BLaER1 treated with 17β-estradiol and CSF1 and Interleukin-3, amounts not matched to agents 10 nM and 100 nM (cell line): ENCODE measurements at regions not wholly inside any gene's neighbourhood (a gene's known extent, or its start where the extent isn't known, plus 50 kb on each side); places are given as distances from the start of the nearest gene placed in this dataset.
A peak's percentile ranks its signal among the peaks of the same experiment; 100 is the strongest.

Experiments
- H3K27ac ChIP-seq, 11 experiments: shearing (Covaris generic); formaldehyde crosslinking; 2 replicates each; pipeline ENCODE4 v1.8.1; 2022
- H3K27me3 ChIP-seq, 11 experiments: shearing (Covaris generic); formaldehyde crosslinking; 2 replicates each; pipeline ENCODE4 v1.8.1; 2022
- H3K36me3 ChIP-seq, 11 experiments: shearing (Covaris generic); formaldehyde crosslinking; 2 replicates each; pipeline ENCODE4 v1.8.1; 2022
- H3K4me1 ChIP-seq, 10 experiments: shearing (Covaris generic); formaldehyde crosslinking; 2 replicates each; pipeline ENCODE4 v1.8.1; 2022
- H3K4me2 ChIP-seq, 11 experiments: shearing (Covaris generic); formaldehyde crosslinking; 2 replicates each; pipeline ENCODE4 v1.8.1; 2022
- H3K4me3 ChIP-seq, 10 experiments: shearing (Covaris generic); formaldehyde crosslinking; 2 replicates each; pipeline ENCODE4 v1.8.1; 2022
- H3K9ac ChIP-seq, 11 experiments: shearing (Covaris generic); formaldehyde crosslinking; 2 replicates each; pipeline ENCODE4 v1.8.1; 2022
- H3K9me3 ChIP-seq, 11 experiments: shearing (Covaris generic); formaldehyde crosslinking; replicated peaks in 1 of 11; 2 replicates each; pipeline ENCODE4 v1.8.1; 2022
- H4K20me1 ChIP-seq, 11 experiments: shearing (Covaris generic); formaldehyde crosslinking; 2 replicates each; pipeline ENCODE4 v1.8.1; 2022
- Cebpa-rat ChIP-seq, 11 experiments: shearing (Covaris generic); IDR thresholded peaks; 2 replicates each; pipeline ENCODE4 v1.8.1; 2022

- H3K27ac ChIP-seq: no peak overlapping the region
- no peak overlapping the region for H3K9ac ChIP-seq
- no peak overlapping the region for H3K4me3 ChIP-seq
- H3K9me3 ChIP-seq: peaks cover 0 to 16% (median 9%) of the 10 kb centered on the region in 11 experiments; a peak in 14 of 22 replicates
- peaks cover 28 to 62% (median 51%) of the 10 kb centered on the region in 10 experiments for H3K4me1 ChIP-seq
- peaks cover 0 to 24% (median 5%) of the 10 kb centered on the region in 11 experiments; a peak in 6 of 22 replicates for H4K20me1 ChIP-seq
- peak overlapping the region; percentile 6 to 97 (median 88); a peak in 20 of 22 replicates for H3K4me2 ChIP-seq
- H3K27me3 ChIP-seq: peaks cover 0 to 15% (median 0%) of the 10 kb centered on the region in 11 experiments; a peak in 2 of 22 replicates
- no peaks in the 10 kb centered on the region for H3K36me3 ChIP-seq
- TF ChIP-seq Cebpa-rat (IDR thresholded peaks at IDR 0.05): no peak
Measured at GRCh38 chr21:43321111-43321510, 105.8 kb downstream of the SIK1 start.

DNA sequence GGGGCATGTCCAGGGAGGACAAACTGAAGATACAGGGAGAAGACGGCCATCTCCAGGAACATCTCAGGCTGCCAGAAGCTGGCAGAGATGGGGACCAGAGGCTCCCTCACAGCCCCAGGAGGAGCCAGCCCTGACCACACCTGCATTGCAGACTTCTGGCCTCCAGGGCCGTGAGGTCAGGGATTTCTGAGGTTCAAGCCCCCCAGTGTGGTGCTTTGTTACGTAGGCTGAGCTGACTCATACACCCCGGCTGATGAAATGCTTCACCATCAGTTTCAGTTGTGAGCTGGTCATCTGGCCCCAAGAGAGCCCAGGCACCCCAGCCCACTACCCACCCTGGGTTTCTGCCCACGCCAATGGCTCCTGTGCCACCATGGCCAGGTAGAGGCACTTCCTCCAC is 106.4 kb downstream of the SIK1 start:
- H3K4me2 ChIP-seq: peak overlapping the region; percentile 6 to 97 (median 88); a peak in 20 of 22 replicates
- H3K27ac ChIP-seq: no peak overlapping the region
- peaks cover 0 to 21% (median 3%) of the 10 kb centered on the region in 11 experiments; a peak in 6 of 22 replicates for H4K20me1 ChIP-seq

DNA sequence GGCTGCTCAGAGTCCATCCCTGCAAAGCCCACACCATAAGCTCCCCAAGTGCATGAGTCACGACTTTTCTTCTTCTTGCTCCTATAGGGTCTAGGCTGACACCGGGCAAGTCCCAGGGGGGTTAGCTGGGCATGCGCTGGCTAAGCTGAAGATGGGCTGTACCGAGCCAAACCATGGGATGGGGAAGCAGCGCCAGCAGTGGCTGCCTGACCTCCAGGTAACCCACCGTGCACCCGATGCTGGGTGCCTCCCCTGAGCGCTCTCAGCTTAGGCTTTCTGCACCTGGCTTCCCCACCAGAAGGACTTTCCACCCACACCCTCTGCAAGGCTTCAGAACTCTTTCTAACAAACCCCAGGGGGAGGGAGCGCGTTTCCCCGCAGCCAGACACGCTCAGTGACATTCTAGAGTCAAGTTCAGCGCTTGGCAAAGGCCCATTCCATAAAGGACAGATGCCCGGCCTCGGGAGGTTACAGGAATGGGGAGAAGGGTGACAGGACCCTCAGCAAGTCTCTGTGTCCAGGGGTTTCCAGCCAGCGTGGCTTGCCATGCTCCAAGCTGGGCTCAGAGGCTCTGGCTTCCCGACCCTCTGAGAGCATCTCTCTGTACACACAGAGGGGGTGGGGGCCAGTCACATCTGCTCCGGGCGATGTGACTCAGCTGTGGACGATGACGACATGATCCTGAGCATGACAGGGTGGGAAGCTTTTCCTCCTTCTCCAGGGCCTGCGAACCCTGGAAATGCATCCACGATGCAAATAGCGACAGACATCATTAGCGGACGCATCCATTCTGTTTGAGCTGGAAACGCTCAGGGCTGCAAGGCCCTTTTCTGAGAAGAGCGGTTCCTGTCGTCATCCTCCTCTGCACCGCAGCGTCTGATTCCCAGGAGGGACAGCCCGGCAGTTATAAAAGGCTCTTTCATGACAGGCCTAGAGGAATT is 107.8 kb downstream of the SIK1 start:
- no peak for TF ChIP-seq Cebpa-rat (IDR thresholded peaks at IDR 0.05)
- no peaks in the 10 kb centered on the region for H3K36me3 ChIP-seq
- H3K4me2 ChIP-seq: peak overlapping the region; percentile 76 to 97 (median 88)
- peaks cover 0 to 15% (median 3%) of the 10 kb centered on the region in 11 experiments; a peak in 5 of 22 replicates for H4K20me1 ChIP-seq
- H3K27me3 ChIP-seq: peaks cover 0 to 15% (median 0%) of the 10 kb centered on the region in 11 experiments; a peak in 2 of 22 replicates
- H3K9me3 ChIP-seq: peaks cover 0 to 16% (median 9%) of the 10 kb centered on the region in 11 experiments; a peak in 14 of 22 replicates
- H3K4me1 ChIP-seq: peaks cover 40 to 66% (median 58%) of the 10 kb centered on the region in 10 experiments
- H3K4me3 ChIP-seq: peak overlapping the region in 7 of 10 experiments; percentile 4 to 44 (median 12); a peak in 6 of 20 replicates
- H3K27ac ChIP-seq: peak overlapping the region in 4 of 11 experiments; percentile 21 to 66 (median 54); a peak in 7 of 22 replicates
- H3K9ac ChIP-seq: peak overlapping the region in 5 of 11 experiments; percentile 3 to 65 (median 48); a peak in 10 of 22 replicates

More for the DNA sequence above, 106.4 kb downstream of the SIK1 start:
- TF ChIP-seq Cebpa-rat (IDR thresholded peaks at IDR 0.05): no peak
- Histone ChIP-seq H3K36me3 (no peaks in the 10 kb centered on the region), H3K9ac (no peak overlapping the region), H3K9me3 (peaks cover 0 to 16% (median 9%) of the 10 kb centered on the region in 11 experiments; a peak in 14 of 22 replicates), H3K27me3 (peaks cover 0 to 15% (median 0%) of the 10 kb centered on the region in 11 experiments; a peak in 2 of 22 replicates), H3K4me1 (peaks cover 28 to 62% (median 51%) of the 10 kb centered on the region in 10 experiments), H3K4me3 (no peak overlapping the region)

- Histone ChIP-seq H3K9me3 (peaks cover 0 to 16% (median 9%) of the 10 kb centered on the region in 11 experiments; a peak in 14 of 22 replicates), H3K4me2 (peak overlapping the region; percentile 76 to 97 (median 88)), H3K4me3 (no peak overlapping the region), H3K9ac (0 out of 22 replicates have a peak overlapping the region, but pooled peaks of 1 of the 11 experiments have one; percentile 14), H3K36me3 (no peaks in the 10 kb centered on the region), H4K20me1 (peaks cover 0 to 11% (median 3%) of the 10 kb centered on the region in 11 experiments; a peak in 5 of 22 replicates), H3K27me3 (peaks cover 0 to 15% (median 0%) of the 10 kb centered on the region in 11 experiments; a peak in 2 of 22 replicates), H3K4me1 (peaks cover 47 to 74% (median 65%) of the 10 kb centered on the region in 10 experiments), H3K27ac (0 out of 22 replicates have a peak overlapping the region, but pooled peaks of 1 of the 11 experiments have one; percentile 66)
- no peak for TF ChIP-seq Cebpa-rat (IDR thresholded peaks at IDR 0.05)
Measured at GRCh38 chr21:43318368-43318767, 108.6 kb downstream of the SIK1 start.

GRCh38 chr21:43317959-43318358 is 109.0 kb downstream of the SIK1 start:
- peaks cover 50 to 77% (median 68%) of the 10 kb centered on the region in 10 experiments for H3K4me1 ChIP-seq
- H3K27me3 ChIP-seq: peaks cover 0 to 15% (median 0%) of the 10 kb centered on the region in 11 experiments; a peak in 2 of 22 replicates
- H3K4me3 ChIP-seq: no peak overlapping the region
- H4K20me1 ChIP-seq: peaks cover 0 to 11% (median 3%) of the 10 kb centered on the region in 11 experiments; a peak in 5 of 22 replicates
- H3K9me3 ChIP-seq: peaks cover 0 to 16% (median 9%) of the 10 kb centered on the region in 11 experiments; a peak in 14 of 22 replicates
- peak overlapping the region in 9 of 11 experiments; percentile 81 to 97 (median 88); a peak in 19 of 22 replicates for H3K4me2 ChIP-seq
- no peak overlapping the region for H3K9ac ChIP-seq
- no peaks in the 10 kb centered on the region for H3K36me3 ChIP-seq
- no peak for TF ChIP-seq Cebpa-rat (IDR thresholded peaks at IDR 0.05)
- no peak overlapping the region for H3K27ac ChIP-seq

- Histone ChIP-seq H3K36me3 (no peaks in the 10 kb centered on the region), H3K4me2 (0 out of 22 replicates have a peak overlapping the region, but pooled peaks of 2 of the 11 experiments have one; percentile 85 to 93), H3K4me3 (no peak overlapping the region), H4K20me1 (peaks cover 0 to 11% (median 2%) of the 10 kb centered on the region in 11 experiments; a peak in 5 of 22 replicates), H3K27me3 (peaks cover 0 to 15% (median 0%) of the 10 kb centered on the region in 11 experiments; a peak in 2 of 22 replicates), H3K27ac (no peak overlapping the region), H3K9ac (no peak overlapping the region), H3K9me3 (peaks cover 0 to 16% (median 9%) of the 10 kb centered on the region in 11 experiments; a peak in 14 of 22 replicates), H3K4me1 (peaks cover 57 to 83% (median 73%) of the 10 kb centered on the region in 10 experiments)
- TF ChIP-seq Cebpa-rat (IDR thresholded peaks at IDR 0.05): no peak
Measured at GRCh38 chr21:43317254-43317748, 109.6 kb downstream of the SIK1 start.

DNA sequence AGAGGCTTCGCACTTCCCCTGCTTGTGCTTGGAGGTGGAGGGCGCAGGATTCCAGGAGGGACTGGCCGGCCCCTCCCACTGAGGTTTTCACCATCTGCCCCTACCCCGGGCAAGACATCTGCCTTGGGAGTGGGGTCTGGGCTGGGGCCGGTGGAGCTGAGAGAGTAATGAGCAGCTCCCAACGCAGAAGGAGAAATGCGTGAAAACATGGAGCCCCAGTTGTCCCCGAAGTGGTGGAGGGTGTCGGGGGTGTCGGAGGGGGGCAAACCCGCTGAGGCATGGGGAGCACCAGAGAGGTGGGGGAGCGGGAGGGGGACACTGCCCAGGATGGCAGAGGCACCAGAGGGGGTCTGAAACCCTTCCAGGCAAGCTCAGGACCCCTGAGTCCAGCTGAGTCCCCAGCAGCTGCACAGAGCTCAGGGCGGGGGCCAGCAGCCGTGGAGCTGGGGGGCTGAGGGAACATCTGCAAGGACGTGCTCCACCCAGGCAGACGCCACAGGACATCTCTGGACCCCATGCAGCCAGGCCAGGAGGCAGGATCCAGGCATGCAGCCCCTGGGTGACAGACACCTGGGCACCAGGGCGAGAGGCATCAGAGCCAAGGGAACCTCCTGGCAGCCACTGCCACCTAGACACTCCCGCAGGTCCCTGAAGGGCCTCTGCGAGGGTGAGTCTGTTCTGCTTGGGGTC is 110.6 kb downstream of the SIK1 start:
- H3K27me3 ChIP-seq: peaks cover 0 to 15% (median 0%) of the 10 kb centered on the region in 11 experiments; a peak in 2 of 22 replicates
- peaks cover 0 to 12% (median 0%) of the 10 kb centered on the region in 11 experiments; a peak in 5 of 22 replicates for H4K20me1 ChIP-seq
- peaks cover 67 to 92% (median 81%) of the 10 kb centered on the region in 10 experiments for H3K4me1 ChIP-seq
- H3K4me2 ChIP-seq: peak overlapping the region in 9 of 11 experiments; percentile 18 to 90 (median 80); a peak in 10 of 22 replicates
- TF ChIP-seq Cebpa-rat (IDR thresholded peaks at IDR 0.05): no peak
- peaks cover 0 to 16% (median 9%) of the 10 kb centered on the region in 11 experiments; a peak in 14 of 22 replicates for H3K9me3 ChIP-seq
- H3K4me3 ChIP-seq: no peak overlapping the region
- H3K9ac ChIP-seq: no peak overlapping the region
- H3K27ac ChIP-seq: no peak overlapping the region
- H3K36me3 ChIP-seq: no peaks in the 10 kb centered on the region
